Lower lobe of right lung (tissue), 2 donors: ENCODE measurements at regions not wholly inside any gene's neighbourhood (a gene's known extent, or its start where the extent isn't known, plus 50 kb on each side); places are given as distances from the start of the nearest gene placed in this dataset.

ENCODE experiments used
- ATAC-seq, 2 donors: fragments of 200-7000 bp; cut with Tn5 transposase; one replicate each; pipeline ENCODE4 v1.9.1; 2020 to 2022; ENCODE audit warnings: mild to moderate bottlenecking in 2 of 2, moderate library complexity in 2 of 2
- DNase-seq: peaks from one replicate; pipeline ENCODE4 v3.0.0-alpha.2; 2020
- H3K27ac ChIP-seq: fragments of 200-600 bp; one replicate; pipeline ENCODE4 v1.8.0; 2022
- H3K27me3 ChIP-seq: fragments of 200-600 bp; one replicate; pipeline ENCODE4 v1.8.0; 2022; ENCODE audit warnings: low read depth
- H3K36me3 ChIP-seq: fragments of 200-600 bp; one replicate; pipeline ENCODE4 v1.8.0; 2022; ENCODE audit warnings: mild to moderate bottlenecking
- H3K4me1 ChIP-seq: fragments of 200-600 bp; one replicate; pipeline ENCODE4 v1.8.0; 2022
- H3K4me3 ChIP-seq: fragments of 200-600 bp; one replicate; pipeline ENCODE4 v1.8.0; 2022; ENCODE audit warnings: mild to moderate bottlenecking
- H3K9me3 ChIP-seq: fragments of 200-600 bp; one replicate; pipeline ENCODE4 v1.8.0; 2022
- CTCF ChIP-seq: fragments of 200-600 bp; IDR thresholded peaks from one replicate; pipeline ENCODE4 v1.8.0; 2022; ENCODE audit warnings: antibody characterized with exemption, mild to moderate bottlenecking
- intact Hi-C: fragments of 100-400 bp; cut with DNase I; formaldehyde crosslinking; loops from one replicate; pipeline ENCODE4 v1.11.0; 2022
- donor health status: DM: no; HTN: yes; CAD: no; lungs with severe emphysema.

GRCh38 chr6:45830441-45831139, 185.1 kb downstream of the CLIC5 start:
- no peaks in the 10 kb centered on the region for H3K4me1 ChIP-seq
- ATAC-seq (peak; percentile 35 to 61), DNase-seq (no peak)
- no peak overlapping the region for H3K27ac ChIP-seq
- no peaks in the 10 kb centered on the region for H3K9me3 ChIP-seq
- H3K4me3 ChIP-seq, result no peak overlapping the region
- H3K27me3 ChIP-seq, result no peaks in the 10 kb centered on the region
- no peaks in the 10 kb centered on the region for H3K36me3 ChIP-seq
- intact Hi-C loops, result no loop called here
- no peak for TF ChIP-seq CTCF

GRCh38 chr6:45829873-45830272, 185.8 kb downstream of the CLIC5 start:
- no peak for TF ChIP-seq CTCF
- ATAC-seq (no peak), DNase-seq (no peak)
- H3K27me3 ChIP-seq, result no peaks in the 10 kb centered on the region
- H3K36me3 ChIP-seq, result no peaks in the 10 kb centered on the region
- no peak overlapping the region for H3K27ac ChIP-seq
- H3K9me3 ChIP-seq, result no peaks in the 10 kb centered on the region
- no peak overlapping the region for H3K4me3 ChIP-seq
- intact Hi-C loops, result no loop called here
- H3K4me1 ChIP-seq, result no peaks in the 10 kb centered on the region

- no peak for TF ChIP-seq CTCF
Measured at GRCh38 chr6:45827952-45828530, 187.6 kb downstream of the CLIC5 start.

GRCh38 chr6:45822873-45823272, 192.8 kb downstream of the CLIC5 start:
- ATAC-seq (no peak), DNase-seq (no peak)
- TF ChIP-seq CTCF, result no peak
- no peak overlapping the region for H3K27ac ChIP-seq
- H3K4me1 ChIP-seq, result no peaks in the 10 kb centered on the region
- no peaks in the 10 kb centered on the region for H3K36me3 ChIP-seq
- H3K4me3 ChIP-seq, result no peak overlapping the region
- H3K27me3 ChIP-seq, result no peaks in the 10 kb centered on the region
- H3K9me3 ChIP-seq, result no peaks in the 10 kb centered on the region
- intact Hi-C loops, result no loop called here

More at GRCh38 chr6:45827952-45828530, 187.6 kb downstream of the CLIC5 start:
- H3K4me1 ChIP-seq, result no peaks in the 10 kb centered on the region
- no peak for ATAC-seq
- intact Hi-C loops, result no loop called here
- H3K27me3 ChIP-seq, result no peaks in the 10 kb centered on the region
- H3K36me3 ChIP-seq, result no peaks in the 10 kb centered on the region
- H3K4me3 ChIP-seq, result no peak overlapping the region
- no peak overlapping the region for H3K27ac ChIP-seq
- no peaks in the 10 kb centered on the region for H3K9me3 ChIP-seq
- DNase-seq, result no peak

GRCh38 chr6:45822246-45822812, 193.3 kb downstream of the CLIC5 start:
- Histone ChIP-seq H3K4me1 (no peaks in the 10 kb centered on the region), H3K4me3 (no peak overlapping the region), H3K9me3 (no peaks in the 10 kb centered on the region), H3K36me3 (no peaks in the 10 kb centered on the region), H3K27ac (no peak overlapping the region), H3K27me3 (no peaks in the 10 kb centered on the region)
- intact Hi-C loops, result no loop called here
- ATAC-seq, result no peak
- TF ChIP-seq CTCF, result no peak
- no peak for DNase-seq
